K562 (cell line): ENCODE measurements at regions not wholly inside any gene's neighbourhood (a gene's known extent, or its start where the extent isn't known, plus 50 kb on each side); places are given as distances from the start of the nearest gene placed in this dataset.

ENCODE experiments used
- ATAC-seq: fragments of 200-7000 bp; cut with Tn5 transposase; 3 replicates; pipeline ENCODE4 v1.9.1; 2020; ENCODE audit warnings: moderate library complexity
- BruUV-seq: library from RNA; stranded (reverse); fragments of 400-500 nt; replicated peaks from 2 replicates; lab custom pipeline; 2021; lab: Mats Ljungman, UMichigan
- CTCF ChIA-PET: fragments of 300-600 bp; formaldehyde crosslinking; extraction: SDS; loops from one replicate; lab custom pipeline; 2021; ENCODE audit warnings: low intra/inter-chr PET ratio; lab: Yijun Ruan, JAX
- POLR2A ChIA-PET: fragments of 300-600, 350-650 bp; sonication (Branson Sonifier 250); formaldehyde crosslinking; extraction: SDS; loops from one replicate; lab custom pipeline; 2021; ENCODE audit warnings: antibody characterized with exemption, inconsistent platforms; lab: Yijun Ruan, JAX
- DNase-seq, 4 experiments: peaks; one replicate each; pipeline versions ENCODE4 v3.0.0 to v3.0.0-alpha.2; 2011 to 2018; ENCODE audit warnings: low spot score in 3 of 4, mixed read lengths in 3 of 4; ENCODE audit errors: extremely low read depth in 1 of 4
- FAIRE-seq: peaks from 2 replicates; lab custom pipeline; 2011; peaks lifted over from hg19 to GRCh38; lab: Jason Lieb, UNC
- H2AFZ ChIP-seq: 2 replicates; pipeline ENCODE4 v1.6.0; 2011; ENCODE audit warnings: low read depth, low read length, control low read depth, inconsistent platforms
- H3K27ac ChIP-seq: fragments of 200-600 bp; 3 replicates; pipeline ENCODE4 v1.8.0; 2011; ENCODE audit warnings: low read depth, mild to moderate bottlenecking, control low read depth, inconsistent platforms, low read length, moderate library complexity, mixed read lengths; ENCODE audit errors: extremely low read depth
- H3K27me3 ChIP-seq, 2 experiments: fragments of 300-600 bp in 1 of 2; 2 replicates in 1 of 2; 3 replicates in 1 of 2; pipeline versions ENCODE4 v1.6.0 to v1.8.0; 2011; ENCODE audit warnings: inconsistent platforms in 2 of 2, low read length in 2 of 2, mild to moderate bottlenecking in 1 of 2, mixed read lengths in 1 of 2, moderate library complexity in 1 of 2; ENCODE audit not compliant: control insufficient read depth in 2 of 2, insufficient read depth in 2 of 2
- H3K36me3 ChIP-seq: fragments of 300-600 bp; 3 replicates; pipeline ENCODE4 v1.8.0; 2011; ENCODE audit warnings: mild to moderate bottlenecking, low read length, inconsistent platforms; ENCODE audit not compliant: control insufficient read depth, insufficient read depth
- H3K4me1 ChIP-seq, 2 experiments: fragments of 200-600 bp in 1 of 2; replicated peaks in 1 of 2; 2 replicates in 1 of 2; 3 replicates in 1 of 2; pipeline versions ENCODE4 v1.5.1 to v1.8.0; 2011; ENCODE audit warnings: inconsistent platforms in 2 of 2, low read length in 2 of 2, mild to moderate bottlenecking in 1 of 2, mixed read lengths in 1 of 2, moderate library complexity in 1 of 2; ENCODE audit not compliant: control insufficient read depth in 2 of 2, insufficient read depth in 2 of 2
- H3K4me2 ChIP-seq: 2 replicates; pipeline ENCODE4 v1.6.1; 2011; ENCODE audit warnings: low read length, control low read depth, inconsistent platforms, mixed read lengths; ENCODE audit not compliant: insufficient read depth
- H3K4me3 ChIP-seq: fragments of 200-600 bp; sonication (generic), shearing (Covaris generic); 2 replicates; pipeline ENCODE4 v1.5.1; 2016; ENCODE audit warnings: control low read depth, inconsistent platforms
- H3K79me2 ChIP-seq: fragments of 200-600 bp; 3 replicates; pipeline ENCODE4 v1.8.0; 2011; ENCODE audit warnings: low read length, inconsistent platforms; ENCODE audit not compliant: control insufficient read depth, insufficient read depth
- H3K9ac ChIP-seq, 2 experiments: 2 replicates each; pipeline versions ENCODE4 v1.6.0 to v1.6.1; 2011; ENCODE audit warnings: low read depth in 2 of 2, low read length in 2 of 2, control low read depth in 1 of 2, inconsistent platforms in 1 of 2, mild to moderate bottlenecking in 1 of 2, mixed read lengths in 1 of 2; ENCODE audit not compliant: insufficient read depth in 1 of 2
- H3K9me1 ChIP-seq: one replicate; pipeline ENCODE4 v1.6.0; 2011; ENCODE audit warnings: inconsistent platforms, mild to moderate bottlenecking, low read length, moderate library complexity; ENCODE audit not compliant: control insufficient read depth, insufficient read depth
- H3K9me3 ChIP-seq: replicated peaks from 2 replicates; pipeline ENCODE4 v1.5.1; 2011; ENCODE audit warnings: low read depth, low read length, inconsistent platforms; ENCODE audit not compliant: control insufficient read depth, insufficient read depth
- H4K20me1 ChIP-seq: replicated peaks from 2 replicates; pipeline ENCODE4 v1.6.1; 2011; ENCODE audit warnings: low read length, inconsistent platforms, mixed read lengths; ENCODE audit not compliant: control insufficient read depth, insufficient read depth
- BRF1 ChIP-seq: IDR thresholded peaks from 3 replicates; pipeline ENCODE4 v1.6.1; 2011; ENCODE audit warnings: borderline replicate concordance, mild to moderate bottlenecking; ENCODE audit not compliant: insufficient read length; ENCODE audit errors: extremely low read depth
- C11orf30 ChIP-seq: fragments of 450-650 bp; IDR thresholded peaks from 2 replicates; pipeline ENCODE4 v1.6.1; 2016; ENCODE audit warnings: low read depth, mild to moderate bottlenecking
- GTF2B ChIP-seq: IDR thresholded peaks from 2 replicates; pipeline ENCODE4 v1.6.1; 2011; ENCODE audit not compliant: insufficient read length; ENCODE audit errors: extremely low read depth
- MAFF ChIP-seq: IDR thresholded peaks from 2 replicates; pipeline ENCODE4 v1.6.1; 2012; ENCODE audit warnings: low read length, improper control_type of control experiment
- MAFG ChIP-seq: fragments of 450-650 bp; conservative IDR thresholded peaks from 2 replicates; pipeline ENCODE4 v1.6.1; 2016; ENCODE audit warnings: missing genetic modification characterization, missing compliant biosample characterization
- MAFK ChIP-seq: IDR thresholded peaks from 2 replicates; pipeline ENCODE4 v1.6.1; 2011; ENCODE audit warnings: low read length, improper control_type of control experiment
- MYBL2 ChIP-seq, 2 experiments: fragments of 450-650 bp in 1 of 2; sonication (generic) in 1 of 2; formaldehyde crosslinking in 1 of 2; IDR thresholded peaks; 2 replicates each; pipeline versions ENCODE4 v1.6.1 to v1.8.1; 2017 to 2022; ENCODE audit warnings: borderline replicate concordance in 1 of 2, inconsistent platforms in 1 of 2, low read depth in 1 of 2, mild to moderate bottlenecking in 1 of 2, missing genetic modification reagents in 1 of 2, moderate library complexity in 1 of 2
- SRSF9 ChIP-seq: fragments of 200-400 bp; formaldehyde crosslinking; IDR thresholded peaks from 2 replicates; pipeline ENCODE4 v1.6.1; 2017; ENCODE audit warnings: low read depth, low read length, borderline replicate concordance
- ZFP36 ChIP-seq: fragments of 150-350 bp; IDR thresholded peaks from 2 replicates; pipeline ENCODE4 v1.6.1; 2018; ENCODE audit warnings: low read length, low read depth; ENCODE audit not compliant: partially characterized antibody
- ZNF316 ChIP-seq: fragments of 450-650 bp; IDR thresholded peaks from 2 replicates; pipeline ENCODE4 v1.6.1; 2016
- WGBS: fragments of 100-300 bp; shearing (Covaris generic); methylation state at CpG from one replicate; pipeline ENCODE4 v1.1.6; 2016; ENCODE audit warnings: low coverage, mixed read lengths; ENCODE audit not compliant: insufficient coverage; ENCODE audit errors: missing lambda C conversion rate; 5-methylcytosine and 5-hydroxymethylcytosine counted together
- in situ Hi-C: fragments of 300-500 bp; cut with MboI; formaldehyde crosslinking; loops from 4 replicates; pipeline ENCODE4 v1.15.0; 2018; ENCODE audit warnings: inconsistent platforms, mixed read lengths
- intact Hi-C: fragments of 100-400 bp; cut with micrococcal nuclease; formaldehyde crosslinking; loops from 2 replicates; pipeline ENCODE4 v1.14.2; 2022

- H2AFZ ChIP-seq, result no peak overlapping the region
- H3K9me1 ChIP-seq, result no peaks in the 10 kb centered on the region
- no peak overlapping the region for H3K4me3 ChIP-seq
- in situ Hi-C loops (no loop called here), intact Hi-C loops (no loop called here)
- no peaks in the 10 kb centered on the region; the same call in 1 of the 2 replicates for H3K9me3 ChIP-seq
- POLR2A ChIA-PET, result no interaction called here
- no peaks in the 10 kb centered on the region for H3K27me3 ChIP-seq
- H3K4me1 ChIP-seq, result no peaks in the 10 kb centered on the region
- FAIRE-seq (no peak), DNase-seq (no peak), ATAC-seq (no peak)
- CTCF ChIA-PET, result no interaction called here
- no peaks in the 10 kb centered on the region for H3K36me3 ChIP-seq
- no peak overlapping the region for H3K4me2 ChIP-seq
- H3K79me2 ChIP-seq, result no peaks in the 10 kb centered on the region
- H3K9ac ChIP-seq, result no peak overlapping the region
- no TSS peak for BruUV-seq
- TF ChIP-seq SRSF9 (no peak), GTF2B (no peak), MAFF (peak; percentile 55), MAFK (peak; percentile 75), C11orf30 (peak; percentile 25; the same call in 1 of the 2 replicates), ZNF316 (peak; percentile 39; the same call in 1 of the 2 replicates), MAFG (peak; percentile 53; the same call in 1 of the 2 replicates)
- H3K27ac ChIP-seq, result no peak overlapping the region
- WGBS, result 0% methylated on average over 2 of the region's 2 CpGs
- H4K20me1 ChIP-seq, result no peaks in the 10 kb centered on the region
Measured at GRCh38 chr2:21740484-21740883, 616.7 kb downstream of the TDRD15 start.

- CTCF ChIA-PET, result no interaction called here
- DNase-seq, result no peak
- Histone ChIP-seq H3K79me2 (no peaks in the 10 kb centered on the region), H3K9me1 (no peaks in the 10 kb centered on the region), H3K4me1 (no peaks in the 10 kb centered on the region), H3K27ac (no peak overlapping the region), H2AFZ (no peak overlapping the region), H4K20me1 (no peaks in the 10 kb centered on the region), H3K9me3 (no peaks in the 10 kb centered on the region), H3K27me3 (no peaks in the 10 kb centered on the region), H3K4me2 (no peak overlapping the region), H3K4me3 (no peak overlapping the region), H3K9ac (no peak overlapping the region), H3K36me3 (no peaks in the 10 kb centered on the region)
- BruUV-seq, result no TSS peak
- FAIRE-seq, result no peak
- WGBS, result 0% methylated on average over 3 of the region's 3 CpGs
- TF ChIP-seq MYBL2 (IDR thresholded peaks at IDR 0.05; ENCODE audit: low read depth) (no peak), MYBL2 (CRISPR knock-in tag; IDR thresholded peaks at IDR 0.05; ENCODE audit: borderline replicate concordance) (no peak), ZFP36 (peak; percentile 40), BRF1 (no peak)
- in situ Hi-C loops (no loop called here), intact Hi-C loops (no loop called here)
- no peak for ATAC-seq
- POLR2A ChIA-PET, result no interaction called here
Measured at GRCh38 chr2:21746499-21746898, 622.7 kb downstream of the TDRD15 start.
